ENCODE measurements at regions not wholly inside any gene's neighbourhood (a gene's known extent, or its start where the extent isn't known, plus 50 kb on each side); places are given as distances from the start of the nearest gene placed in this dataset.
"Not testable (repeated sequence)": the region's sequence is repeated elsewhere in the genome, so short reads cannot be mapped to it uniquely, and the experiment has no call there.

GRCh38 chr13:44778761-44779484, 202.8 kb upstream of the TSC22D1 start:
- no peak for FAIRE-seq

- not testable (repeated sequence) for FAIRE-seq
Measured at GRCh38 chr13:44775290-44775689, 199.2 kb upstream of the TSC22D1 start.

GRCh38 chr13:44770951-44771350, 194.8 kb upstream of the TSC22D1 start:
- no peak for FAIRE-seq

GRCh38 chr13:44769686-44770085, 193.6 kb upstream of the TSC22D1 start:
- no peak for FAIRE-seq

GRCh38 chr13:44768775-44769581, 192.8 kb upstream of the TSC22D1 start:
- FAIRE-seq = no peak

GRCh38 chr13:44768239-44768638, 192.1 kb upstream of the TSC22D1 start:
- no peak for FAIRE-seq

- FAIRE-seq = no peak
Measured at GRCh38 chr13:44765001-44765471, 188.9 kb upstream of the TSC22D1 start.

- no peak for FAIRE-seq
Measured at GRCh38 chr13:44764302-44764692, 188.2 kb upstream of the TSC22D1 start.

GRCh38 chr13:44763615-44764301, 187.6 kb upstream of the TSC22D1 start:
- no peak for FAIRE-seq

GRCh38 chr13:44762911-44763310, 186.8 kb upstream of the TSC22D1 start:
- no peak for FAIRE-seq

- FAIRE-seq = no peak
Measured at GRCh38 chr13:44760434-44760833, 184.3 kb upstream of the TSC22D1 start.

GRCh38 chr13:44759384-44760360, 183.5 kb upstream of the TSC22D1 start:
- FAIRE-seq = no peak

- FAIRE-seq = no peak
Measured at GRCh38 chr13:44758630-44759383, 182.7 kb upstream of the TSC22D1 start.

- FAIRE-seq = no peak
Measured at GRCh38 chr13:44757671-44758070, 181.5 kb upstream of the TSC22D1 start.

GRCh38 chr13:44756276-44756810, 180.2 kb upstream of the TSC22D1 start:
- no peak for FAIRE-seq

GRCh38 chr13:44755872-44756271, 179.7 kb upstream of the TSC22D1 start:
- FAIRE-seq = no peak

GRCh38 chr13:44752164-44752563, 176.0 kb upstream of the TSC22D1 start:
- no peak for FAIRE-seq

- no peak for FAIRE-seq
Measured at GRCh38 chr13:44750630-44751029, 174.5 kb upstream of the TSC22D1 start.

GRCh38 chr13:44749906-44750305, 173.8 kb upstream of the TSC22D1 start:
- FAIRE-seq = no peak

GRCh38 chr13:44748439-44748838, 172.3 kb upstream of the TSC22D1 start:
- no peak for FAIRE-seq

- FAIRE-seq = no peak
Measured at GRCh38 chr13:44747179-44747578, 171.0 kb upstream of the TSC22D1 start.
